ENCODE measurements at regions not wholly inside any gene's neighbourhood (a gene's known extent, or its start where the extent isn't known, plus 50 kb on each side); places are given as distances from the start of the nearest gene placed in this dataset.

- Histone ChIP-seq H3K4me1 (ENCODE audit: control insufficient read depth, insufficient read depth, low read length) (no peaks in the 10 kb centered on the region), H3K27ac (ENCODE audit: extremely low read depth, low read depth, low read length) (no peak overlapping the region), H3K9me3 (ENCODE audit: control insufficient read depth, insufficient read depth, low read depth, low read length) (no peaks in the 10 kb centered on the region), H3K4me3 (ENCODE audit: low read depth, low read length) (no peak overlapping the region), H3K36me3 (ENCODE audit: control insufficient read depth in 2 of 2, insufficient read depth in 1 of 2, low read length in 2 of 2) (no peaks in the 10 kb centered on the region)
- POLR2A ChIA-PET, result no interaction called here
- CTCF ChIA-PET, result no interaction called here
- TF ChIP-seq ZNF626 (tag by site-specific recombination; IDR thresholded peaks at IDR 0.05), result no peak
- no peak for TF ChIP-seq ZNF350 (tag by site-specific recombination; IDR thresholded peaks at IDR 0.05)
- TF ChIP-seq ZNF548 (tag by site-specific recombination; IDR thresholded peaks at IDR 0.05), result no peak
- no peak for TF ChIP-seq KLF17 (tag by site-specific recombination; IDR thresholded peaks at IDR 0.05)
- no peak for TF ChIP-seq ZNF280C (tag by site-specific recombination; IDR thresholded peaks at IDR 0.05)
- TF ChIP-seq SP3 (tag by site-specific recombination; IDR thresholded peaks at IDR 0.05), result no peak
- no peak for TF ChIP-seq ZNF791 (tag by site-specific recombination; IDR thresholded peaks at IDR 0.05)
- no peak for TF ChIP-seq ZNF521 (tag by site-specific recombination; IDR thresholded peaks at IDR 0.05)
- no peak for TF ChIP-seq ZNF121 (tag by site-specific recombination; IDR thresholded peaks at IDR 0.05)
- TF ChIP-seq OSR2 (tag by site-specific recombination; IDR thresholded peaks at IDR 0.05), result no peak
- no peak for TF ChIP-seq ZNF529 (tag by site-specific recombination; IDR thresholded peaks at IDR 0.05; ENCODE audit: insufficient replicate concordance)
- no peak for TF ChIP-seq ZNF23 (tag by site-specific recombination; IDR thresholded peaks at IDR 0.05; ENCODE audit: borderline replicate concordance)
- TF ChIP-seq ZNF544 (tag by site-specific recombination; IDR thresholded peaks at IDR 0.05), result no peak
- no peak for TF ChIP-seq ZNF341 (tag by site-specific recombination; IDR thresholded peaks at IDR 0.05; ENCODE audit: low read depth)
Measured at GRCh38 chr3:194983620-194984019, 287.3 kb downstream of the XXYLT1 start.

GRCh38 chr3:194984066-194984465 lies 286.9 kb downstream of the XXYLT1 start:
- H3K9me3 ChIP-seq (ENCODE audit: control insufficient read depth, insufficient read depth, low read depth, low read length), result no peaks in the 10 kb centered on the region
- H3K36me3 ChIP-seq (ENCODE audit: control insufficient read depth in 2 of 2, insufficient read depth in 1 of 2, low read length in 2 of 2), result no peaks in the 10 kb centered on the region
- ChIA-PET POLR2A (no interaction called here), CTCF (interaction anchor here (0.7 kb wide), 1 partner anchor 9 kb away, joined by 4 read pairs; no protein-coding TSS in a partner anchor)
- TF ChIP-seq ZNF677 (tag by site-specific recombination; IDR thresholded peaks at IDR 0.05) (no peak), KLF7 (tag by site-specific recombination; IDR thresholded peaks at IDR 0.05; ENCODE audit: borderline replicate concordance) (no peak), ZNF138 (tag by site-specific recombination; IDR thresholded peaks at IDR 0.05; ENCODE audit: borderline replicate concordance) (no peak), ZBTB6 (tag by site-specific recombination; IDR thresholded peaks at IDR 0.05) (no peak), ZNF645 (tag by site-specific recombination; IDR thresholded peaks at IDR 0.05) (no peak), ZNF548 (tag by site-specific recombination; IDR thresholded peaks at IDR 0.05) (no peak), OVOL3 (tag by site-specific recombination; IDR thresholded peaks at IDR 0.05) (no peak), TRIM28 (IDR thresholded peaks at IDR 0.05; ENCODE audit: borderline replicate concordance, low read length) (no peak), ZNF785 (tag by site-specific recombination; IDR thresholded peaks at IDR 0.05) (no peak)
- H3K4me3 ChIP-seq (ENCODE audit: low read depth, low read length), result no peak overlapping the region
- no peaks in the 10 kb centered on the region for H3K4me1 ChIP-seq (ENCODE audit: control insufficient read depth, insufficient read depth, low read length)
- no peak overlapping the region for H3K27ac ChIP-seq (ENCODE audit: extremely low read depth, low read depth, low read length)
